SK-N-SH (cell line): ENCODE measurements at regions not wholly inside any gene's neighbourhood (a gene's known extent, or its start where the extent isn't known, plus 50 kb on each side); places are given as distances from the start of the nearest gene placed in this dataset.

Source experiments
- CTCF ChIA-PET: fragments of 300-600, 350-600 bp; formaldehyde crosslinking; extraction: SDS; loops from one replicate; lab custom pipeline; 2021; lab: Yijun Ruan, JAX
- POLR2A ChIA-PET: fragments of 350-600 bp; sonication (Branson Sonifier 250); formaldehyde crosslinking; extraction: SDS; loops from one replicate; lab custom pipeline; 2020; ENCODE audit warnings: antibody characterized with exemption, inconsistent platforms; lab: Yijun Ruan, JAX
- DNase-seq: peaks from one replicate; pipeline ENCODE4 v3.0.0; 2012
- H2AFZ ChIP-seq: fragments of 200-600 bp; sonication (generic); 2 replicates; pipeline ENCODE4 v1.8.1; 2016; ENCODE audit warnings: antibody characterized with exemption, mild to moderate bottlenecking, low read depth
- H3F3A ChIP-seq: fragments of 200-600 bp; sonication (generic); replicated peaks from 2 replicates; pipeline ENCODE3; 2016; ENCODE audit warnings: antibody characterized with exemption, mild to moderate bottlenecking; ENCODE audit not compliant: insufficient read depth
- H3K27ac ChIP-seq, 2 experiments: fragments of 200-500 bp in 1 of 2; fragments of 200-600 bp in 1 of 2; sonication (Bioruptor generic) in 1 of 2; sonication (generic), shearing (Covaris generic) in 1 of 2; 2 replicates each; pipeline versions ENCODE4 v1.5.1 to v1.6.1; 2014 to 2016; ENCODE audit warnings: low read depth in 2 of 2, inconsistent platforms in 1 of 2, low read length in 1 of 2, mild to moderate bottlenecking in 1 of 2, mixed read lengths in 1 of 2
- H3K27me3 ChIP-seq: fragments of 200-600 bp; sonication (generic), shearing (Covaris generic); 2 replicates; pipeline ENCODE4 v1.6.1; 2016; ENCODE audit warnings: mixed run types; ENCODE audit not compliant: insufficient read depth
- H3K36me3 ChIP-seq, 2 experiments: fragments of 200-500 bp in 1 of 2; fragments of 200-600 bp in 1 of 2; sonication (Bioruptor generic) in 1 of 2; sonication (generic) in 1 of 2; replicated peaks in 1 of 2; 2 replicates each; pipeline versions ENCODE3 to v1.5.1; 2014 to 2016; ENCODE audit warnings: low read length in 1 of 2, mild to moderate bottlenecking in 1 of 2; ENCODE audit not compliant: insufficient read depth in 2 of 2, control insufficient read depth in 1 of 2
- H3K4me1 ChIP-seq, 2 experiments: fragments of 200-500 bp in 1 of 2; fragments of 200-600 bp in 1 of 2; sonication (Bioruptor generic) in 1 of 2; sonication (generic), shearing (Covaris generic) in 1 of 2; 2 replicates each; pipeline versions ENCODE4 v1.5.1 to v1.6.1; 2014 to 2016; ENCODE audit warnings: low read depth in 1 of 2, low read length in 1 of 2, mixed run types in 1 of 2; ENCODE audit not compliant: insufficient read depth in 2 of 2, control insufficient read depth in 1 of 2
- H3K4me2 ChIP-seq: fragments of 200-600 bp; sonication (generic), shearing (Covaris generic); 2 replicates; pipeline ENCODE4 v1.6.1; 2017; ENCODE audit warnings: mixed run types
- H3K4me3 ChIP-seq, 2 experiments: fragments of 200-500 bp in 1 of 2; fragments of 200-600 bp in 1 of 2; sonication (Bioruptor generic) in 1 of 2; sonication (generic), shearing (Covaris generic) in 1 of 2; 2 replicates each; pipeline versions ENCODE4 v1.5.1 to v1.8.1; 2014 to 2016; ENCODE audit warnings: low read depth in 2 of 2, inconsistent platforms in 1 of 2, low read length in 1 of 2, mild to moderate bottlenecking in 1 of 2, mixed read lengths in 1 of 2, moderate library complexity in 1 of 2
- H3K79me2 ChIP-seq: fragments of 200-600 bp; sonication (generic); 2 replicates; pipeline ENCODE4 v1.8.1; 2017; ENCODE audit warnings: mild to moderate bottlenecking; ENCODE audit not compliant: insufficient read depth
- H3K9ac ChIP-seq: fragments of 200-600 bp; sonication (generic); 2 replicates; pipeline ENCODE4 v1.6.1; 2017; ENCODE audit warnings: mixed run types
- H3K9me2 ChIP-seq: fragments of 200-600 bp; sonication (generic); 2 replicates; pipeline ENCODE4 v1.6.1; 2017; ENCODE audit warnings: mixed run types
- H3K9me3 ChIP-seq: fragments of 200-600 bp; sonication (generic); 2 replicates; pipeline ENCODE4 v1.6.1; 2017; ENCODE audit warnings: mixed run types, mild to moderate bottlenecking, moderate library complexity
- H4K20me1 ChIP-seq: fragments of 200-600 bp; sonication (generic); 2 replicates; pipeline ENCODE4 v1.6.1; 2017; ENCODE audit warnings: mild to moderate bottlenecking, mixed run types; ENCODE audit not compliant: insufficient read depth
- CTCF ChIP-seq: fragments of 200-600 bp; sonication (generic); IDR thresholded peaks from 2 replicates; pipeline ENCODE4 v1.6.1; 2017; ENCODE audit warnings: antibody characterized with exemption, mild to moderate bottlenecking, moderate library complexity
- ELF1 ChIP-seq: IDR thresholded peaks from 2 replicates; pipeline ENCODE4 v1.4.0; 2012
- EP300 ChIP-seq, 2 experiments: IDR thresholded peaks; 2 replicates each; pipeline versions ENCODE4 v1.4.0 to v1.6.1; 2012; ENCODE audit warnings: borderline replicate concordance in 1 of 2, low read depth in 1 of 2, low read length in 1 of 2
- FOSL2 ChIP-seq: IDR thresholded peaks from 2 replicates; pipeline ENCODE4 v1.4.0; 2012; ENCODE audit warnings: low read depth, mild to moderate bottlenecking, moderate library complexity, borderline replicate concordance
- FOXJ3 ChIP-seq: sonication (generic); formaldehyde crosslinking; IDR thresholded peaks from 2 replicates; pipeline ENCODE4 v1.5.1; 2020; ENCODE audit warnings: mild to moderate bottlenecking, missing genetic modification reagents
- GABPA ChIP-seq: IDR thresholded peaks from 2 replicates; pipeline ENCODE4 v1.4.0; 2012; ENCODE audit warnings: low read depth, mild to moderate bottlenecking
- GATA2 ChIP-seq: sonication (generic); formaldehyde crosslinking; IDR thresholded peaks from 2 replicates; pipeline ENCODE4 v1.5.0; 2020; ENCODE audit warnings: mild to moderate bottlenecking, missing genetic modification reagents
- IRF3 ChIP-seq: fragments of 150-350 bp; IDR thresholded peaks from 2 replicates; pipeline ENCODE4 v1.6.1; 2016; ENCODE audit warnings: mild to moderate bottlenecking, low read depth, low read length
- JUND ChIP-seq: IDR thresholded peaks from 2 replicates; pipeline ENCODE4 v1.4.0; 2012
- NRF1 ChIP-seq: IDR thresholded peaks from 2 replicates; pipeline ENCODE4 v1.6.1; 2012; ENCODE audit warnings: low read depth, mild to moderate bottlenecking, low read length
- RAD21 ChIP-seq: IDR thresholded peaks from 2 replicates; pipeline ENCODE4 v1.6.1; 2012; ENCODE audit warnings: mild to moderate bottlenecking, low read length
- RFX5 ChIP-seq: IDR thresholded peaks from 2 replicates; pipeline ENCODE4 v1.6.1; 2012; ENCODE audit warnings: mild to moderate bottlenecking, improper control_type of control experiment, low read length
- RXRA ChIP-seq: IDR thresholded peaks from 2 replicates; pipeline ENCODE4 v1.4.0; 2012; ENCODE audit warnings: low read depth, mild to moderate bottlenecking, borderline replicate concordance
- TAF1 ChIP-seq: IDR thresholded peaks from 2 replicates; pipeline ENCODE4 v1.6.1; 2012; ENCODE audit warnings: low read depth, mild to moderate bottlenecking, low read length, moderate library complexity, borderline replicate concordance
- TEAD4 ChIP-seq: IDR thresholded peaks from 2 replicates; pipeline ENCODE4 v1.4.0; 2012; ENCODE audit warnings: mild to moderate bottlenecking, borderline replicate concordance; ENCODE audit not compliant: insufficient read depth
- WGBS: methylation state at CpG from one replicate; pipeline ENCODE4 v1.1.6; 2017; ENCODE audit warnings: low lambda C conversion rate; 5-methylcytosine and 5-hydroxymethylcytosine counted together
- TF ChIP-seq, protein P1 (sequence below): IDR thresholded peaks from 2 replicates; pipeline ENCODE4; 2012
- TF ChIP-seq, protein P2 (sequence below): IDR thresholded peaks from 2 replicates; pipeline ENCODE4 v1.6.1; 2012; ENCODE audit warnings: mild to moderate bottlenecking, low read depth, low read length, moderate library complexity

GRCh38 chr21:24445517-24445916 lies 1161.8 kb downstream of the MRPL39 start:
- CTCF ChIA-PET: no interaction called here
- POLR2A ChIA-PET: no interaction called here
- no peak for TF ChIP-seq GATA2 (CRISPR knock-in tag)
- no peak for TF ChIP-seq JUND
- TF ChIP-seq TAF1: no peak
- TF ChIP-seq RFX5: no peak
- TF ChIP-seq FOSL2: no peak
- no peak for TF ChIP-seq NRF1
- TF ChIP-seq GABPA: no peak
- TF ChIP-seq RAD21: no peak
- TF ChIP-seq ELF1: no peak
- no peak for TF ChIP-seq RXRA
- no peak for TF ChIP-seq FOXJ3 (CRISPR knock-in tag)
- no peak for TF ChIP-seq TEAD4
- no peak for TF ChIP-seq CTCF
- TF ChIP-seq, protein P1, sequence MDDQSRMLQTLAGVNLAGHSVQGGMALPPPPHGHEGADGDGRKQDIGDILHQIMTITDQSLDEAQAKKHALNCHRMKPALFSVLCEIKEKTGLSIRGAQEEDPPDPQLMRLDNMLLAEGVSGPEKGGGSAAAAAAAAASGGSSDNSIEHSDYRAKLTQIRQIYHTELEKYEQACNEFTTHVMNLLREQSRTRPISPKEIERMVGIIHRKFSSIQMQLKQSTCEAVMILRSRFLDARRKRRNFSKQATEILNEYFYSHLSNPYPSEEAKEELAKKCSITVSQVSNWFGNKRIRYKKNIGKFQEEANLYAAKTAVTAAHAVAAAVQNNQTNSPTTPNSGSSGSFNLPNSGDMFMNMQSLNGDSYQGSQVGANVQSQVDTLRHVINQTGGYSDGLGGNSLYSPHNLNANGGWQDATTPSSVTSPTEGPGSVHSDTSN: no peak
- TF ChIP-seq, protein P2, sequence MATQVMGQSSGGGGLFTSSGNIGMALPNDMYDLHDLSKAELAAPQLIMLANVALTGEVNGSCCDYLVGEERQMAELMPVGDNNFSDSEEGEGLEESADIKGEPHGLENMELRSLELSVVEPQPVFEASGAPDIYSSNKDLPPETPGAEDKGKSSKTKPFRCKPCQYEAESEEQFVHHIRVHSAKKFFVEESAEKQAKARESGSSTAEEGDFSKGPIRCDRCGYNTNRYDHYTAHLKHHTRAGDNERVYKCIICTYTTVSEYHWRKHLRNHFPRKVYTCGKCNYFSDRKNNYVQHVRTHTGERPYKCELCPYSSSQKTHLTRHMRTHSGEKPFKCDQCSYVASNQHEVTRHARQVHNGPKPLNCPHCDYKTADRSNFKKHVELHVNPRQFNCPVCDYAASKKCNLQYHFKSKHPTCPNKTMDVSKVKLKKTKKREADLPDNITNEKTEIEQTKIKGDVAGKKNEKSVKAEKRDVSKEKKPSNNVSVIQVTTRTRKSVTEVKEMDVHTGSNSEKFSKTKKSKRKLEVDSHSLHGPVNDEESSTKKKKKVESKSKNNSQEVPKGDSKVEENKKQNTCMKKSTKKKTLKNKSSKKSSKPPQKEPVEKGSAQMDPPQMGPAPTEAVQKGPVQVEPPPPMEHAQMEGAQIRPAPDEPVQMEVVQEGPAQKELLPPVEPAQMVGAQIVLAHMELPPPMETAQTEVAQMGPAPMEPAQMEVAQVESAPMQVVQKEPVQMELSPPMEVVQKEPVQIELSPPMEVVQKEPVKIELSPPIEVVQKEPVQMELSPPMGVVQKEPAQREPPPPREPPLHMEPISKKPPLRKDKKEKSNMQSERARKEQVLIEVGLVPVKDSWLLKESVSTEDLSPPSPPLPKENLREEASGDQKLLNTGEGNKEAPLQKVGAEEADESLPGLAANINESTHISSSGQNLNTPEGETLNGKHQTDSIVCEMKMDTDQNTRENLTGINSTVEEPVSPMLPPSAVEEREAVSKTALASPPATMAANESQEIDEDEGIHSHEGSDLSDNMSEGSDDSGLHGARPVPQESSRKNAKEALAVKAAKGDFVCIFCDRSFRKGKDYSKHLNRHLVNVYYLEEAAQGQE: no peak
- no peak for TF ChIP-seq EP300 (IDR thresholded peaks at IDR 0.05; ENCODE audit: borderline replicate concordance in 1 of 2, low read depth in 1 of 2, low read length in 1 of 2)
- no peak for TF ChIP-seq IRF3
- Histone ChIP-seq H3K4me3 (no peak overlapping the region), H3K9me2 (no peaks in the 10 kb centered on the region), H3K27ac (no peak overlapping the region), H3K27me3 (no peaks in the 10 kb centered on the region), H3K9me3 (no peaks in the 10 kb centered on the region), H3F3A (no peaks in the 10 kb centered on the region), H3K79me2 (no peaks in the 10 kb centered on the region), H3K36me3 (no peaks in the 10 kb centered on the region), H4K20me1 (no peaks in the 10 kb centered on the region), H3K9ac (no peak overlapping the region), H2AFZ (no peak overlapping the region), H3K4me2 (no peak overlapping the region), H3K4me1 (no peaks in the 10 kb centered on the region; a peak in 2 of 4 replicates)
- 41% methylated on average over 1 of the region's 1 CpG for WGBS
- DNase-seq: no peak
